Trophoblast cell (in vitro differentiated cells and primary cell): ENCODE measurements at regions not wholly inside any gene's neighbourhood (a gene's known extent, or its start where the extent isn't known, plus 50 kb on each side); places are given as distances from the start of the nearest gene placed in this dataset.
"Not testable (repeated sequence)": the region's sequence is repeated elsewhere in the genome, so short reads cannot be mapped to it uniquely, and the experiment has no call there.

Experiments
- DNase-seq, 2 donors: peaks; one replicate each; pipeline ENCODE4 v3.0.0-alpha.2; 2016
- H2AFZ ChIP-seq: 2 replicates; pipeline ENCODE4 v1.6.1; 2013; ENCODE audit warnings: low read length, moderate library complexity, mild to moderate bottlenecking; ENCODE audit not compliant: insufficient read depth, poor library complexity
- H2AK5ac ChIP-seq: 2 replicates; pipeline ENCODE4 v1.6.1; 2013; ENCODE audit warnings: mild to moderate bottlenecking, low read length
- H2BK120ac ChIP-seq: 2 replicates; pipeline ENCODE4 v1.6.1; 2013; ENCODE audit warnings: low read length, mild to moderate bottlenecking, moderate library complexity; ENCODE audit not compliant: insufficient read depth, poor library complexity
- H2BK12ac ChIP-seq: 2 replicates; pipeline ENCODE4 v1.6.1; 2013; ENCODE audit warnings: mild to moderate bottlenecking, low read length, moderate library complexity
- H2BK5ac ChIP-seq: 2 replicates; pipeline ENCODE4 v1.6.1; 2013; ENCODE audit warnings: low read length, low read depth, moderate library complexity, mild to moderate bottlenecking; ENCODE audit not compliant: poor library complexity
- H3K14ac ChIP-seq: 2 replicates; pipeline ENCODE4 v1.6.1; 2013; ENCODE audit warnings: mild to moderate bottlenecking, low read length
- H3K18ac ChIP-seq: 2 replicates; pipeline ENCODE4 v1.6.1; 2013; ENCODE audit warnings: mild to moderate bottlenecking, low read length
- H3K23ac ChIP-seq: 2 replicates; pipeline ENCODE4 v1.6.1; 2013; ENCODE audit warnings: low read length
- H3K27ac ChIP-seq: 2 replicates; pipeline ENCODE4 v1.5.1; 2013; ENCODE audit warnings: low read depth, mild to moderate bottlenecking, inconsistent platforms, low read length, moderate library complexity
- H3K27me3 ChIP-seq: 2 replicates; pipeline ENCODE4 v1.6.1; 2013; ENCODE audit warnings: inconsistent platforms, mild to moderate bottlenecking, low read length, moderate library complexity; ENCODE audit not compliant: insufficient read depth
- H3K36me3 ChIP-seq, 2 experiments: 1 replicate in 1 of 2; 2 replicates in 1 of 2; pipeline ENCODE4 v1.6.1; 2013; ENCODE audit warnings: low read length in 2 of 2, mild to moderate bottlenecking in 2 of 2, moderate library complexity in 1 of 2; ENCODE audit not compliant: insufficient read depth in 2 of 2, control insufficient read depth in 1 of 2
- H3K4ac ChIP-seq: 2 replicates; pipeline ENCODE4 v1.6.1; 2013; ENCODE audit warnings: low read depth, mild to moderate bottlenecking, low read length, moderate library complexity
- H3K4me1 ChIP-seq, 2 experiments: 1 replicate in 1 of 2; 2 replicates in 1 of 2; pipeline ENCODE4 v1.6.1; 2013; ENCODE audit warnings: low read length in 2 of 2, mild to moderate bottlenecking in 2 of 2, moderate library complexity in 1 of 2; ENCODE audit not compliant: insufficient read depth in 2 of 2, control insufficient read depth in 1 of 2
- H3K4me2 ChIP-seq: 2 replicates; pipeline ENCODE4 v1.6.1; 2013; ENCODE audit warnings: inconsistent platforms, mild to moderate bottlenecking, low read length, moderate library complexity
- H3K4me3 ChIP-seq: 2 replicates; pipeline ENCODE4 v1.5.1; 2013; ENCODE audit warnings: mild to moderate bottlenecking, low read depth, low read length, inconsistent platforms
- H3K79me1 ChIP-seq: one replicate; pipeline ENCODE4 v1.6.1; 2013; ENCODE audit warnings: low read length
- H3K79me2 ChIP-seq: 2 replicates; pipeline ENCODE4 v1.6.1; 2013; ENCODE audit warnings: low read length, mild to moderate bottlenecking; ENCODE audit not compliant: control insufficient read depth, insufficient read depth, poor library complexity
- H3K9ac ChIP-seq: 2 replicates; pipeline ENCODE4 v1.6.1; 2013; ENCODE audit warnings: mild to moderate bottlenecking, low read length
- H3K9me3 ChIP-seq: 2 replicates; pipeline ENCODE4 v1.6.1; 2013; ENCODE audit warnings: low read depth, mild to moderate bottlenecking, control low read depth, inconsistent platforms, low read length; ENCODE audit not compliant: insufficient read depth
- H4K12ac ChIP-seq: 2 replicates; pipeline ENCODE4 v1.6.1; 2013; ENCODE audit warnings: low read depth, mild to moderate bottlenecking, low read length, moderate library complexity
- H4K8ac ChIP-seq: 2 replicates; pipeline ENCODE4 v1.6.1; 2013; ENCODE audit warnings: low read depth, mild to moderate bottlenecking, low read length, moderate library complexity
- H4K91ac ChIP-seq: one replicate; pipeline ENCODE4 v1.6.1; 2013; ENCODE audit warnings: low read depth, mild to moderate bottlenecking, low read length, moderate library complexity
- WGBS: extraction: QIAGEN DNeasy Blood & Tissue Kit; methylation state at CpG from one replicate; pipeline ENCODE4 v1.1.7; 2013; ENCODE audit warnings: missing lambda C conversion rate; ENCODE audit not compliant: insufficient read length, insufficient coverage; ENCODE audit errors: extremely low coverage; 5-methylcytosine and 5-hydroxymethylcytosine counted together

DNA sequence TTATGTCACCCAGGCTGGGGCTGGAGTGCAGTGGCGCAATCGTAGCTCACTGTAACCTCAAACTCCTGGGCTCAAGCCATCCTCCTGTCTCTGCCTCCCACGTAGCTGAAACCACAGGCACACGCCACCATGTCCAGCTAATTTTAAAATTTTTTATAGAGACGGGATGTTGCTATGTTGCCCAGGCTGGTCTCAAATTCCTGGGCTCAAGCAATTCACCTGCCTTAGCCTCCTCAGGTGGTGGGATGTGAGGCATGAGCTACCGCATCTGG is 123.2 kb upstream of the PARD3 start:
- no peak overlapping the region for H2BK5ac ChIP-seq
- no CpG with 5 or more reads among the region's 6 CpGs for WGBS

DNA sequence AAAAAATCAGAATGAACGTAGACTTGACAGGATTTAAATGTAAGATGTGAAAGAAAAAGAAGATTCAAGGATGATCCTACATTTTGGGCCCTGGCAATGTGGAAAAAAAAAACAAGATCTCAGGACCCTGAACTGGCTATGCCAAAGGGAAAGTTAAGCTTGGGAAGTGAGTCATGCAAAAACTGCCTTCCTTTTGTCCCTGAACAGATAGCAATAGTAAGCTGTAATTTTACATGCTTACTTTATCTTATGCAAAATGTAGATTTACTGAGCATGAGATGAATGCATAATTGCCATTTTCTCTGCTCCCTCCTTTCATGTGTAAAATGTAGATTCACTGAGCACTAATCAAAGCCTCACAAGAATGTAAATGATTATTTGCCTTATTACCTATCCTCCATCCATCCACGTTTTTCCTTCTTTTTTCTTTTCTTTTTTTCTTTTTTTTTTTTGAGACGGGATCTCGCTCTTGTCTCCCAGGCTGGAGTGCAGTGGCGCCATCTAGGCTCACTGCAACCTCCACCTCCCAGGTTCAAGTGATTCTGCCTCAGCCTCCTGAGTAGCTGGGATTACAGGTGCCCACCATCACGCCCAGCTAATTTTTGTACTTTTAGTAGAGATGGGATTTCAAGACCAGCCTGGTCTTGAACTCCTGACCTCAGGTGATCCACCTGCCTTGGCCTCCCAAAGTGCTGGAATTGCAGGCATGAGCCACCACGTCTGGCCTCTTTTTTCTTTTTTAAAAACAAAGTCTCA is 122.7 kb upstream of the PARD3 start:
- not testable (repeated sequence) for H3K79me1 ChIP-seq, H3K23ac ChIP-seq, H2AFZ ChIP-seq, H3K36me3 ChIP-seq, H4K8ac ChIP-seq, H3K4me3 ChIP-seq, H4K91ac ChIP-seq, H2BK12ac ChIP-seq, H3K27ac ChIP-seq, H2AK5ac ChIP-seq, H3K4me2 ChIP-seq, H3K14ac ChIP-seq, H3K27me3 ChIP-seq, H3K4ac ChIP-seq, H3K9ac ChIP-seq, H2BK120ac ChIP-seq, H3K9me3 ChIP-seq, H3K4me1 ChIP-seq, H3K79me2 ChIP-seq, H2BK5ac ChIP-seq, H3K18ac ChIP-seq, H4K12ac ChIP-seq
- WGBS, result no CpG with 5 or more reads among the region's 7 CpGs
- DNase-seq, result peak in 1 of 2 donors; percentile 55

More for the DNA sequence above, 123.2 kb upstream of the PARD3 start:
- Histone ChIP-seq H3K9ac (no peak overlapping the region), H2BK120ac (no peak overlapping the region), H4K12ac (no peak overlapping the region), H3K23ac (no peak overlapping the region), H3K4ac (no peak overlapping the region), H2AK5ac (no peak overlapping the region), H3K79me2 (no peaks in the 10 kb centered on the region), H3K4me2 (no peak overlapping the region), H3K79me1 (no peaks in the 10 kb centered on the region), H3K27ac (no peak overlapping the region), H4K91ac (no peak overlapping the region), H2BK12ac (no peak overlapping the region), H3K4me1 (peaks cover 3 to 6% of the 10 kb centered on the region in 2 experiments), H3K18ac (no peak overlapping the region), H2AFZ (no peak overlapping the region), H4K8ac (no peak overlapping the region), H3K9me3 (peaks cover 4% of the 10 kb centered on the region), H3K4me3 (no peak overlapping the region), H3K14ac (no peak overlapping the region), H3K27me3 (no peaks in the 10 kb centered on the region), H3K36me3 (no peaks in the 10 kb centered on the region)
- DNase-seq, result peak in 1 of 2 donors; percentile 53

DNA sequence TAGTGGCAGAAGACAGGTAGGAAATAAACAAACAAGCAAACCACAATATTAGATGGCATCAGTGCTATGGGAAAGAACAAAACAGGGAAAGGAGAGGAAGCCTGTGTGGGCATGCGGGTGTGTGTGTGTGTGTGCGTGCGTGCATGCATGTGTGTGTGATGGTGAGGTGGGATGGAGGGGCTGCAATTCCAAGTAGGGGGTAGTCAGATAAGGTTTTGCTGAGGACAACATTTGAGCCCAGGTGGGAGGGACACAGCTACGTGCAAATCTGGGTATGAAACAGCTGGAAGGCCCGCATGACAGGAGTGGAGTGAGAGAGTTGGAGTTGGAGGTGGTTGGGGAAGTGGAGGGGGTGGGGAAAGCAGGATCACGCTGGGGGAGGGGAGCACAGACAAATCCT is 121.0 kb upstream of the PARD3 start:
- Histone ChIP-seq H3K79me1 (no peaks in the 10 kb centered on the region), H2AK5ac (no peak overlapping the region), H3K23ac (no peak overlapping the region), H2AFZ (no peak overlapping the region), H3K18ac (no peak overlapping the region), H3K4me3 (no peak overlapping the region), H3K79me2 (no peaks in the 10 kb centered on the region), H3K36me3 (no peaks in the 10 kb centered on the region), H3K27me3 (no peaks in the 10 kb centered on the region), H3K4me2 (no peak overlapping the region), H3K9me3 (peaks cover 4% of the 10 kb centered on the region), H2BK120ac (no peak overlapping the region), H3K9ac (no peak overlapping the region), H4K91ac (no peak overlapping the region), H3K14ac (no peak overlapping the region), H2BK5ac (no peak overlapping the region), H4K12ac (no peak overlapping the region), H2BK12ac (no peak overlapping the region), H3K4ac (no peak overlapping the region), H3K4me1 (no peaks in the 10 kb centered on the region), H4K8ac (no peak overlapping the region), H3K27ac (no peak overlapping the region)
- DNase-seq, result peak; percentile 52 to 68
- no CpG with 5 or more reads among the region's 6 CpGs for WGBS

DNA sequence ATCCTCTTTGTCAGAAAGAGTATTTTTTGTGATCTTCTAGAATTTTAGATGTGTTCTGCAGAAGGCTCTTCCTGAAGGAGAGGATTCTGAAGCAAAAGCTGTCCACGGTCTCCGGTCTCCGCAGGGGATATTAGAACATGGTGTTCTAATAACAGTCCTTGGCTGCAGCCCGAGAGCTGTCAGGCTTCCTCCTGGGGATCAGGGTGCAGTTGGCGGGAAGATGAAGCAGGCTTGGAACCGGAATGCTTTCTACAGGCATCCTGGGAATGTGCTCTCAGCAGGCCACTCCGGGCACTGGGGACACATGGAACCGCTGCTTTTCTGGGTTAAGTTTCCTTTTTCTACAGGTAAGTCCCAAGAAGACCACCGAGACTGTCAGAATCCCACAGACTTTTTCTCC is 118.6 kb upstream of the PARD3 start:
- Histone ChIP-seq H3K9ac (no peak overlapping the region), H4K91ac (no peak overlapping the region), H3K4me3 (no peak overlapping the region), H3K4ac (no peak overlapping the region), H2BK12ac (no peak overlapping the region), H3K4me1 (no peaks in the 10 kb centered on the region), H4K12ac (no peak overlapping the region), H3K4me2 (no peak overlapping the region), H3K14ac (no peak overlapping the region), H2AK5ac (no peak overlapping the region), H3K9me3 (peaks cover 3% of the 10 kb centered on the region), H3K36me3 (no peaks in the 10 kb centered on the region), H3K27ac (no peak overlapping the region), H2AFZ (no peak overlapping the region), H4K8ac (no peak overlapping the region), H3K27me3 (no peaks in the 10 kb centered on the region), H2BK120ac (no peak overlapping the region), H3K79me2 (no peaks in the 10 kb centered on the region), H3K79me1 (no peaks in the 10 kb centered on the region), H3K23ac (no peak overlapping the region), H3K18ac (no peak overlapping the region), H2BK5ac (no peak overlapping the region)
- WGBS, result no CpG with 5 or more reads among the region's 9 CpGs
- DNase-seq, result peak in 1 of 2 donors; percentile 65
